ENCODE measurements at regions not wholly inside any gene's neighbourhood (a gene's known extent, or its start where the extent isn't known, plus 50 kb on each side); places are given as distances from the start of the nearest gene placed in this dataset.

DNA sequence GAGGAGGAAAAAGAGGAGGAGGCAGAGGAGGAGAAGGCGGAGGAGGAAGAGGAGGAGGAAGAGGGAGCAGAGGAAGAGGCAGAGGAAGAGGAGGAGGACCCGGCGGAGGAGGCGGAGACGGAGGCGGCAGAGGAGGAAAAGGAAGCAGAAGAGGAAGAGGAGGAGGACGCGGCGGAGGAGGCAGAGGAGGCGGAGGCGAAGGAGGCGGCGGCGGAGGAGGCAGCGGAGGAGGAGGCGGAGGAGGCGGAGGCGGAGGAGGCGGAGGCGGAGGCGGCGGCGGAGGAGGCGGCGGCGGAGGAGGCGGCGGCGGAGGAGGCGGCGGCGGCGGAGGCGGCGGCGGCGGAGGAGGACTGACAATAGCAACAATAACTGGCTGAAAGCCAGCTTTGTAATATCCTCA is 616.6 kb downstream of the TBC1D22A start:
- Histone ChIP-seq H3K36me3 (no peaks in the 10 kb centered on the region), H3K9me3 (ENCODE audit: low read depth) (no peaks in the 10 kb centered on the region), H3K27ac (no peak overlapping the region), H3K4me3 (no peak overlapping the region), H3K27me3 (no peaks in the 10 kb centered on the region), H3K4me1 (ENCODE audit: low read depth) (no peaks in the 10 kb centered on the region)
- DNase-seq (ENCODE audit: low read depth in 1 of 2, low spot score in 1 of 2), result no peak
- TF ChIP-seq, protein P1, sequence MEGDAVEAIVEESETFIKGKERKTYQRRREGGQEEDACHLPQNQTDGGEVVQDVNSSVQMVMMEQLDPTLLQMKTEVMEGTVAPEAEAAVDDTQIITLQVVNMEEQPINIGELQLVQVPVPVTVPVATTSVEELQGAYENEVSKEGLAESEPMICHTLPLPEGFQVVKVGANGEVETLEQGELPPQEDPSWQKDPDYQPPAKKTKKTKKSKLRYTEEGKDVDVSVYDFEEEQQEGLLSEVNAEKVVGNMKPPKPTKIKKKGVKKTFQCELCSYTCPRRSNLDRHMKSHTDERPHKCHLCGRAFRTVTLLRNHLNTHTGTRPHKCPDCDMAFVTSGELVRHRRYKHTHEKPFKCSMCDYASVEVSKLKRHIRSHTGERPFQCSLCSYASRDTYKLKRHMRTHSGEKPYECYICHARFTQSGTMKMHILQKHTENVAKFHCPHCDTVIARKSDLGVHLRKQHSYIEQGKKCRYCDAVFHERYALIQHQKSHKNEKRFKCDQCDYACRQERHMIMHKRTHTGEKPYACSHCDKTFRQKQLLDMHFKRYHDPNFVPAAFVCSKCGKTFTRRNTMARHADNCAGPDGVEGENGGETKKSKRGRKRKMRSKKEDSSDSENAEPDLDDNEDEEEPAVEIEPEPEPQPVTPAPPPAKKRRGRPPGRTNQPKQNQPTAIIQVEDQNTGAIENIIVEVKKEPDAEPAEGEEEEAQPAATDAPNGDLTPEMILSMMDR (IDR thresholded peaks at IDR 0.05; ENCODE audit: low read depth, low read length), result no peak

DNA sequence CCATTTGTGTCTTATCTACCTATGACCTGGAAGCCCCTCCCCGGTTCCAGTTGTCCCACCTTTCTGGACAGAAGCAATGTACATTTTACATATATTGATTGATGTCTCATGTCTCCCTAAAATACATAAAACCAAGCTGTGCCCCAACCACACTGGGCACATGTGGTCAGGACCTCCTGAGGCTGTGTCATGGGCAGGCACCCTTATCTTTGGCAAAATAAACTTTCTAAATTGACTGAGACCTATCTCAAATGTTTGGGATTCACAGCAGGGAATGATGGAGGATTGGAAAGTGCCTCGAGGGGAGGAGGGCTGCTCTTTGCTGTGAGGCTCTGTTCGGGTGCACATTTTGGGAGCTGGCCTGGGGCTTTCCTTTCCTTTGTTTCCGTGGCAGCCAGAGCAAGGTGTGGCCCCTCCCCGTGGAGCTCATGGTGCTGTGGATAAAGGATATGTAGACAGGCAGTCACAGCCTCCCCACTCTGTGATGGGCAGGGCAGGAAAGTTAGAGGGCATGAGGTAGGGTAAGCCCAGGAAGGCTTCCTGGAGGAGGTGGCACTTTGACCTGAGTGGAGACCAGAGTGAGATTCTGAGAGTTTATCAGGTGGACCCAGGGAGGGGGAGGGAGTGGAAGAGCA is 615.6 kb downstream of the TBC1D22A start:
- Histone ChIP-seq H3K4me3 (no peak overlapping the region), H3K9me3 (ENCODE audit: low read depth) (no peaks in the 10 kb centered on the region), H3K4me1 (ENCODE audit: low read depth) (no peaks in the 10 kb centered on the region), H3K27me3 (no peaks in the 10 kb centered on the region), H3K27ac (no peak overlapping the region), H3K36me3 (no peaks in the 10 kb centered on the region)
- TF ChIP-seq, protein P1 (IDR thresholded peaks at IDR 0.05; ENCODE audit: low read depth, low read length), result no peak
- DNase-seq (ENCODE audit: low read depth in 1 of 2, low spot score in 1 of 2), result no peak

DNA sequence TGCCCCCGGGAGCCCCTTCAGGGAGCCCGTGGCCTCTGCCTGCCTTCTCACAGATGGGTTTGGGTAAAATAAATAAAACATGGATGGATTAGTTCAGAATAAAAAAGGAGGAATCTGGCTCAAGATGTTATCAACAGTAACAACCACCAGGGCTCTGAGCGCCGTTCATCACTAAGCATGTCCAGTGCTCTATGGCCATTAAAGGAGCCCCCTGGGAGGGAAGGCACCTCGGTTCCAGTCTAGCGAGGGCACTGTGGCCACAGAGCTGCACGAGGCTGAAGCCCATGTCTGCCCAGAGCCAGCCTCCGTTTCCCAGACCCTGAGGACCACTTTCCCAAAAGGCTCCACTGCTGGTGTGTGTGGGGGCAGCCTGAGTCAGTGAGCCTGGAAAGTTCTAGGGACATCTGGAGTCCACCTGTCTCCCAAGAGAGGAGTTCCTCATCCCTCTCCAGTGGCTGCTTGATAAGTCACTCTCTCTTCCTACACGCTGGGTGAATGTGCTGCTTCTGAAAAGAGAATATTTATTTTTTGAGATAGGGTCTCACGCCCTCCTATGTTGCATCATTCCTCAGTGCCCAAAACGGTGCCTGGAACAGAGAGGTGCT is 614.6 kb downstream of the TBC1D22A start:
- no peaks in the 10 kb centered on the region for H3K36me3 ChIP-seq
- no peaks in the 10 kb centered on the region for H3K4me1 ChIP-seq (ENCODE audit: low read depth)
- no peak overlapping the region for H3K4me3 ChIP-seq
- H3K9me3 ChIP-seq (ENCODE audit: low read depth), result no peaks in the 10 kb centered on the region
- no peaks in the 10 kb centered on the region for H3K27me3 ChIP-seq
- DNase-seq (ENCODE audit: low read depth in 1 of 2, low spot score in 1 of 2), result no peak
- no peak overlapping the region for H3K27ac ChIP-seq
- TF ChIP-seq, protein P1 (IDR thresholded peaks at IDR 0.05; ENCODE audit: low read depth, low read length), result no peak

DNA sequence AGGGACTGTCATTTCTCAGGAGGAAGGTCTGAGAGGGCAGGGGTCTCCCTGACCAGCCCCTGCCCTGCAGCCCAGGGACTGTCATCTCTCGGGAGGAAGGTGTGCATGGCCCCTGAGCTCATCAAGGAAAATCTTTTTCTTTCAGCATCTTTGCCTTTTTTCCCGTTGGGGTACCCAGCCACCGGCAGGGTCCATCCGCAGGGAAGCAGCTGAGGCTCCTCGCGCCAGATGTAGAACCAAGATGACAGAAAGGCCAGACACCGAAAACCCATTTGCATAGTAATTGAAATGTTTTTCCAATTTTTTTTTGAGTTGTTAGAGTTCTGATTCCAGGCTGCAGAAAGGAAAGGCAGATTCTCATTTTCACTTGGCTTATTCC is 613.9 kb downstream of the TBC1D22A start:
- no peak overlapping the region for H3K4me3 ChIP-seq
- H3K36me3 ChIP-seq, result no peaks in the 10 kb centered on the region
- H3K27ac ChIP-seq, result no peak overlapping the region
- H3K27me3 ChIP-seq, result no peaks in the 10 kb centered on the region
- TF ChIP-seq, protein P1 (IDR thresholded peaks at IDR 0.05; ENCODE audit: low read depth, low read length), result no peak
- no peak for DNase-seq (ENCODE audit: low read depth in 1 of 2, low spot score in 1 of 2)
- H3K4me1 ChIP-seq (ENCODE audit: low read depth), result no peaks in the 10 kb centered on the region
- no peaks in the 10 kb centered on the region for H3K9me3 ChIP-seq (ENCODE audit: low read depth)

DNA sequence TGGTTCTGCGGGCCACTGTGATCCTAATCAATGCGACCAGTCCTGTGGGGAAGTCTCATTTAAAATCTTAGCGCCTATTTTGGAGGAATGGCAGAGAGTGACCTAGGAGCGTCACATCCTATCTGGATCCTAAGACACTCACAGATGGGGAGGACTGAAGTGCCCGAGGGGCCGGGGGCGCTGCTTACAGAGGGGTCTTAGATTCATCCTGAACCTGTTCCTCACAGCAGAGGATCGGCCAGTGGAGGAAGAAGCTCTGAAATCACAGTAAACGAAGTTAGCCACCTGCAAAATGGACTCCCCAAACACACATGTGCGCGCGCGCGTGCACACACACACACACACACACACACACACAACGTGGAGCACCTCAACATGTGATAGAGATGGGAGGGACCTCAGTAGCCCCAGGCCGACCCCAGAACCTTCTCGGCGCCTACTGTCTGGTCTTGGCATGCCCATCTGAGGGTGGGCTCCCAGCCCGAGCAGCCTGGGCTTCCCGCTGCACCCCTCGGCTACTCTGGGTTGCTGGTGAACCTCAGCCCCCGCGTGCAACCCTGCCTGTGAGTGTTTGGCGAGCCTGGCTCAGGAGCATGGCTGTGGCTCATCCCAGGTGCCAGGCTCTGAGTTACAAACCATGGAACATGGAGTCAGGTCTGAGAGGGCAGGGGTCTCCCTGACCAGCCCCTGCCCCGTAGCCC is 613.3 kb downstream of the TBC1D22A start:
- no peaks in the 10 kb centered on the region for H3K4me1 ChIP-seq (ENCODE audit: low read depth)
- TF ChIP-seq, protein P1 (IDR thresholded peaks at IDR 0.05; ENCODE audit: low read depth, low read length), result no peak
- H3K9me3 ChIP-seq (ENCODE audit: low read depth), result no peaks in the 10 kb centered on the region

More for the DNA sequence above, 613.3 kb downstream of the TBC1D22A start:
- no peak for DNase-seq (ENCODE audit: low read depth in 1 of 2, low spot score in 1 of 2)
- Histone ChIP-seq H3K36me3 (no peaks in the 10 kb centered on the region), H3K4me3 (no peak overlapping the region), H3K27ac (no peak overlapping the region), H3K27me3 (no peaks in the 10 kb centered on the region)
